A673 (cell line): ENCODE measurements at regions not wholly inside any gene's neighbourhood (a gene's known extent, or its start where the extent isn't known, plus 50 kb on each side); places are given as distances from the start of the nearest gene placed in this dataset.

Experiments
- BruUV-seq: library from RNA; stranded (reverse); fragments of 400-500 nt; replicated peaks from 2 replicates; lab custom pipeline; 2021; lab: Mats Ljungman, UMichigan
- CTCF ChIA-PET: fragments of 300-600 bp; sonication (Branson Sonifier 250); formaldehyde crosslinking; loops from one replicate; lab custom pipeline; 2022; ENCODE audit warnings: antibody characterized with exemption; lab: Charles Lee
- POLR2A ChIA-PET: fragments of 300-600 bp; sonication (Branson Sonifier 250); formaldehyde crosslinking; loops from one replicate; lab custom pipeline; 2022; ENCODE audit warnings: antibody characterized with exemption; ENCODE audit not compliant: low non-redundant PET; lab: Charles Lee
- DNase-seq: peaks from one replicate; pipeline ENCODE4 v3.0.0-alpha.2; 2015; ENCODE audit warnings: low spot score
- H3K27ac ChIP-seq: fragments of 200-600 bp; sonication (generic); 2 replicates; pipeline ENCODE4 v1.5.1; 2016; ENCODE audit warnings: mixed run types, low read depth, mild to moderate bottlenecking, mixed read lengths, antibody characterized with exemption, low read length; ENCODE audit not compliant: poor library complexity, severe bottlenecking
- H3K27me3 ChIP-seq: fragments of 200-600 bp; sonication (generic); replicated peaks from 2 replicates; pipeline ENCODE4 v1.6.1; 2017; ENCODE audit warnings: mixed run types, low read depth, mild to moderate bottlenecking, mixed read lengths, antibody characterized with exemption, low read length; ENCODE audit not compliant: insufficient read depth, poor library complexity
- H3K36me3 ChIP-seq: fragments of 200-600 bp; sonication (generic); 2 replicates; pipeline ENCODE4 v1.6.1; 2016; ENCODE audit warnings: mixed run types, mild to moderate bottlenecking, mixed read lengths, antibody characterized with exemption, low read length; ENCODE audit not compliant: insufficient read depth, poor library complexity, severe bottlenecking
- H3K4me1 ChIP-seq: fragments of 200-600 bp; sonication (generic); 2 replicates; pipeline ENCODE4 v1.6.1; 2017; ENCODE audit warnings: mixed run types, mild to moderate bottlenecking, mixed read lengths, antibody characterized with exemption, low read length; ENCODE audit not compliant: insufficient read depth, poor library complexity, severe bottlenecking
- H3K4me3 ChIP-seq: fragments of 200-600 bp; sonication (generic); 2 replicates; pipeline ENCODE4 v1.5.1; 2016; ENCODE audit warnings: low read depth, mixed run types, mild to moderate bottlenecking, mixed read lengths, low read length; ENCODE audit not compliant: poor library complexity, severe bottlenecking
- H3K9me3 ChIP-seq: fragments of 200-600 bp; sonication (generic); 2 replicates; pipeline ENCODE4 v1.6.1; 2016; ENCODE audit warnings: mixed run types, low read depth, mild to moderate bottlenecking, mixed read lengths, antibody characterized with exemption, low read length; ENCODE audit not compliant: poor library complexity, severe bottlenecking
- CTCF ChIP-seq: fragments of 300-800, 200-600 bp; sonication (generic); conservative IDR thresholded peaks from 2 replicates; pipeline ENCODE4 v1.5.1; 2017; ENCODE audit warnings: low read depth, mild to moderate bottlenecking, antibody characterized with exemption, low read length, moderate library complexity, mixed read lengths
- EZH2 ChIP-seq: fragments of 200-600 bp; sonication (generic); IDR thresholded peaks from 2 replicates; pipeline ENCODE4 v1.6.1; 2017; ENCODE audit warnings: borderline replicate concordance, low read depth, mild to moderate bottlenecking, mixed read lengths, antibody characterized with exemption, low read length; ENCODE audit not compliant: poor library complexity, severe bottlenecking
- intact Hi-C: fragments of 100-400 bp; cut with micrococcal nuclease; formaldehyde crosslinking; loops from one replicate; pipeline ENCODE4 v1.10.0; 2022; ENCODE audit not compliant: unreplicated experiment

GRCh38 chr4:147009875-147010274 lies 64.2 kb upstream of the TTC29 start:
- H3K4me1 ChIP-seq, result no peaks in the 10 kb centered on the region
- no TSS peak for BruUV-seq

GRCh38 chr4:147011411-147011810 lies 65.7 kb upstream of the TTC29 start:
- TF ChIP-seq EZH2, result no peak
- TF ChIP-seq CTCF, result no peak
- no TSS peak for BruUV-seq
- Histone ChIP-seq H3K27ac (no peak overlapping the region), H3K27me3 (no peaks in the 10 kb centered on the region), H3K36me3 (no peaks in the 10 kb centered on the region), H3K4me1 (no peaks in the 10 kb centered on the region), H3K4me3 (no peak overlapping the region), H3K9me3 (no peaks in the 10 kb centered on the region)
- ChIA-PET POLR2A (no interaction called here), CTCF (no interaction called here)
- DNase-seq, result no peak
- intact Hi-C loops, result no loop called here

More at GRCh38 chr4:147009875-147010274, 64.2 kb upstream of the TTC29 start:
- H3K27ac ChIP-seq, result no peak overlapping the region
- no peaks in the 10 kb centered on the region for H3K27me3 ChIP-seq
- ChIA-PET CTCF (no interaction called here), POLR2A (no interaction called here)
- intact Hi-C loops, result no loop called here
- H3K9me3 ChIP-seq, result no peaks in the 10 kb centered on the region
- H3K36me3 ChIP-seq, result no peaks in the 10 kb centered on the region
- no peak for DNase-seq
- no peak overlapping the region for H3K4me3 ChIP-seq
- TF ChIP-seq CTCF (no peak), EZH2 (no peak)

DNA sequence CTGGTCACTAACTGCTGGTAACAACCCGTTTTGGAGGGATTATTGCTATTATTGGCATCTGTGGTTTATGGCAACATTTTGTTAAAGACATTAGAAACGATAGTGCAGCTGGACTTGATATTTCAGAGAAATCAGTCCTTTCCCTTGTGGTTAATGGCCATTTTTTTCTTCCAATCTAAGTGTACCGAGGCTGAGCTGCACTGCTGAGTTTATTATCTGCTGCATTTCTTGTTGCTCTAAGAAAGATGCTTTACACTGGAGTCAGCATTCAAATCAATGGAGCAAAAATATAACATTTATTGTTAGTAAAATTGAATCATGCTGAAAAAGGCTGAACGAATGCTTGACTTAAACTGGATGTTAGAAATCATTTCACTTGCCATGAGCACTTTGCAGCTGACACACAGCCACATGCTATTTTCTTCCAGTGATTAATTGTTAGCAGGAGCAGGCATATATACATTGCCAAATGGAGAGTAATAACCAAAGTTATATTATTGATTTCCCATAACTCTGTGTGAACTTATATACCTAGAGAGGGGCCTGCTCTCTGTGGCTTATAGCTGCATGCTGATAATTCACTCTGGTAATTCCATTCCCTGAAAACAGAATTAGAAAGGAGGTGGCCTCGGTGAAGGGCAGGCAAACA lies 66.5 kb upstream of the TTC29 start:
- Histone ChIP-seq H3K27me3 (no peaks in the 10 kb centered on the region), H3K27ac (no peak overlapping the region), H3K4me3 (no peak overlapping the region), H3K36me3 (no peaks in the 10 kb centered on the region), H3K4me1 (no peaks in the 10 kb centered on the region), H3K9me3 (no peaks in the 10 kb centered on the region)
- BruUV-seq, result no TSS peak
- intact Hi-C loops, result no loop called here
- TF ChIP-seq CTCF (no peak), EZH2 (no peak)
- DNase-seq, result no peak
- POLR2A ChIA-PET, result no interaction called here
- CTCF ChIA-PET, result no interaction called here
